GM12892 (cell line): ENCODE measurements at regions not wholly inside any gene's neighbourhood (a gene's known extent, or its start where the extent isn't known, plus 50 kb on each side); places are given as distances from the start of the nearest gene placed in this dataset.

Source experiments
- POLR2A ChIP-seq: IDR thresholded peaks from 2 replicates; pipeline ENCODE4 v1.6.1; 2011; ENCODE audit warnings: low read depth, low read length, control low read depth
- POLR2AphosphoS5 ChIP-seq: IDR thresholded peaks from 2 replicates; pipeline ENCODE4 v1.6.1; 2011; ENCODE audit warnings: low read depth, low read length, control low read depth
- TAF1 ChIP-seq: IDR thresholded peaks from 2 replicates; pipeline ENCODE4 v1.6.1; 2011; ENCODE audit warnings: low read depth, mild to moderate bottlenecking, control low read depth, low read length, borderline replicate concordance

DNA sequence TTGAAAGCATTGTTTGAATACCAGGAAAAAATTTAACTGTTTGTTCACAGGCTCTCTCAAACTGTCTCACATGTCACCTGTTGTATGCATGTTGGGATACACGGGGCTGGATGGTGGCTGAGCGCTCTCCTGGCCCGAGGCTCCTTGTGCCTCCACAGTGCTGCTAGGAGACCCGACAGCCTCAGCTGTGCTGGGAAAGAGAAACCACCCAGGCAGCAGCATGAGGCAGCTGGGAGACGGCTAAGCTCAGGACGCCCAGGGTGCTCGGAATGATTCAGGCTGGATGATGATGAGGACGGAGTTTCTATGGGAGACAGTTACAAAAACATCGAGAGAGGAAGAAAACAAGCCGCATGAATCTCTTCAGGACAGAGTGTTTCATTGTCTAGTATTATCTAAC lies 278.0 kb upstream of the CDH4 start:
- TF ChIP-seq POLR2A (no peak), TAF1 (no peak), POLR2AphosphoS5 (no peak)
